NCI-H2196 (cell line): ENCODE measurements at regions not wholly inside any gene's neighbourhood (a gene's known extent, or its start where the extent isn't known, plus 50 kb on each side); places are given as distances from the start of the nearest gene placed in this dataset.
"Not testable (repeated sequence)": the region's sequence is repeated elsewhere in the genome, so short reads cannot be mapped to it uniquely, and the experiment has no call there.

ENCODE experiments used
- DNase-seq: peaks from one replicate; lab custom pipeline; 2025; ENCODE audit not compliant: unreplicated experiment; lab: John Stamatoyannopoulos, UW

DNA sequence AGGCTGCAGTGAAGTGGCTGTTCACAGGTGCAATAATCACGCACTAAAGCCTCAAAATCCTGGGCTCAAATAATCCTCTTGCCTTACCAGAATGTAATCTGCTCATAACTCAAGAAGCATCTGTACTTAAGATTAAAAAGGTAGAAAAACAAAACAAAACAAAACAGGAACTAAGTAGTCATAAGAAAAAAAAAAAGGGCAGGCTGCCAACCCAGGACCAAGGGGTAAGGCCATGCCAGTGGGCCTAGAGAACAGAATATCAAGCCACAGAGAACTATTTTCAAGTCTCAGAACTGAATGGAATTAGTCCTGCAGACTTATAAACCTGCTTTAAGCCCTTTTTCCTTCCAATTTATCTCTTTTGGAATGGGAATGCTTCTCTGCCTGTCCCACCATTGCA is 64.8 kb upstream of the TBC1D3K start:
- DNase-seq, result no peak

DNA sequence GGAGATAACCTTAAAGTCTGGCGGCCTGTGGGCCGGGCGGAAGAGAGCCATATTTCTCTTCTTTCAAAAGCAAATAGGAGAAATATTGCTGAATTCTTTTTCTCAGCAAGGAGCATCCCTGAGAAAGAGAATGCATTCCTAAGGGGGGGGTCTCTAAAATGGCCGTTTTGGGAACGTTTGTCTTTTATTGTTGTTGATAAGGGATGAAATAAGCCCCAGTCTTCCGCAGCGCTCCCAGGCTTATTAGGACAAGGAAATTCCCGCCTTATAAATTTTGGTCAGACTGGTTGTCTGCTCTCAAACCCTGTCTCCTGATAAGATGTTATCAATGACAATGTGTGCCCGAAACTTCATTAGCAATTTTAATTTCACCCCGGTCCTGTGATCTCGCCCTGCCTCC is 65.8 kb upstream of the TBC1D3K start:
- DNase-seq, result not testable (repeated sequence)

DNA sequence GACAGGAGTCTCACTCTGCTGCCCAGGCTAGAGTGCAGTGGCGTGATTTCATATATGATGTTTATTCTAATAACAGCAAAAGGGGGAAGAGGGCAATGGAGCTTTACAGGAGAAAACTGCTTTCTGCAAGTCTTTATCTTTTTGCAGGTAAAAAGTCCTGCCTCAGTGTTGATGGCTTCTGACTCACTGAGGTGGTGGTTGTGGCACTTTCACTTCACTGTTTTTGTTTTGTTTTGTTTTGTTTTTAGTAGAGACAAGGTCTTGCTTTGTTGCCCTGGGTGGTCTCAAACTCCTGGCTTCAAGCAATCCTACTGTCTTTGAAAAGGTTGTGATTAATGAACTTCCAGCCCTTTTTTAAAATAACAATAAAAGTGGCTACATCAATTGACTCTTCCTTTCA is 68.0 kb upstream of the TBC1D3K start:
- no peak for DNase-seq

DNA sequence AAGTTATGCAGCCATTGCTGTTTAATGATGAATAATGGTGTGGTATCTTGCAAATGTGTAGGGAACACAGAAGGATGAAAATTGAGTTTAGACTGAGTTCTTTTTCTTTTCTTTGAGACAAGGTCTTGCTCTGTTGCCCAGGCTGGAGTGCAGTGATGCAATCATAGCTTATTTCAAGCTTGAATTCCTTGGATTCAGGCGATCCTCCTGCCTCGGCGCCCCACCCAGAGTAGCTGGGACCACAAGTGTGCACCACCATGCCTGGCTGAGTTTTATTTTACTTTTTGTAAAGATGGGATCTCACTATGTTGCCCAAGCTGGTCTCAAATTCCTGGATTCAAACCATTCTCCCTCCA is 74.6 kb upstream of the TBC1D3K start:
- DNase-seq, result no peak

DNA sequence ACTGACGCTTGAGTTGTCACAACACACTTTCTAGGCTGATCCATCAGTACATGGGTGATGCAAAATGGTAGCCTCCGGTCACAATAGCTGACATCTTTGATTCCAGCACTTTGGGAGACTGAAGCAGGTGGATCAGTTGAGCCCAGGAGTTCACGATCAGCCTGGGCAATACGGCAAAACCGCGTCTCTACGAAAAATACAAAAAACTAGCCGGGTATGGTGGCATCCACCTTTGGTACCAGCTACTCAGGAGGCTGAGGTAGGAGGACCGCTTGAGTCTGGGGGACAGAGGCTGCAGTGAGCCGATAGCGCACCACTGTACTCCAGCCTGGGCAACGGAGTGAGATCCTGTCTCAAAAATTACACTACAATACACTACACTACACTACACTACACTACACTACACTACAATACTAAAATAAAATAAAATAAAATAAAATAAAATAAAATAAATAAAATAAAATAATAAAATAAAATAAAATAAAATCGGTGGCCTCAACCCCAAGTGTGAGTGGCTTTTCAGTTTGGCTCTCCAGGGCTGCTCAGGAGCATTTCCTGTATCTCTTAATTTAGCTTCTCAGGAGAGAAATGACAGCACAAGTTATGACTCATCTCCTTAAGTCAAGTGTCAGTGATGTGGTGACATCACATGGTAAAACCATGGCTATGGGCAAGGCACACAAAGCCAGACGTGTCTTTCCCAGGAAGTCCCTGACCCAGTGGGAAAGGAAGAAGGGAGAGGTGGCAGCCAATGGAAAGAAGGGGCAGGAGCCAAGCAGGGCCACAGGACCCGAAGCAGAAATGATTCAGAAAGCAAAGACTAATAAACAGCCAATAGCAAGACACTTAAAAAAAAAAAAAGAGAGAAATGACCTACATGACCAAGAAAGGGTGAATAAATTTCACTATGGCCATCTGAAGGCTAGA is 75.3 kb upstream of the TBC1D3K start:
- DNase-seq, result no peak

DNA sequence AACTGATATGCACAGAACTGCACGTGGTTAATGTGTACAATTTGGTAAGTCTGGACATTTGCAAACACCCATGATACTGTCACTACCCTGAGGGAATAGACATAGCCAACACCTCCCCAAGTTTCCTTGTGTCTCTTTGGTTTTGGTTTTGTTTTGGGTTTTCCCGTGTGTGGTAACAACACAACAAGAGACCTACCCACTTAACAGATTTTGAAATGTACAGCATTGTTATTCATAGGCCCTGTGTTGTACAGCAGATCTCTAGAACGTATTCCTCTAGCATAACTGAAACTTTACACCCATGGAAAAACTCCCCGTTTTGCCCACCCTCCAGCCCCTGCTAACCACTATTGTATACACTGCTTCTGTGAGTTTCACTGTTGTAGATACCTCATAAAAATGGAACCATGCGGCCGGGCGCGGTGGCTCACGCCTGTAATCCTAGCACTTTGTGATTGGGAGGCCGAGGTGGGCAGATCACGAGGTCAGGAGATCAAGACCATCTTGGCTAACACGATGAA is 76.3 kb upstream of the TBC1D3K start:
- DNase-seq, result no peak

DNA sequence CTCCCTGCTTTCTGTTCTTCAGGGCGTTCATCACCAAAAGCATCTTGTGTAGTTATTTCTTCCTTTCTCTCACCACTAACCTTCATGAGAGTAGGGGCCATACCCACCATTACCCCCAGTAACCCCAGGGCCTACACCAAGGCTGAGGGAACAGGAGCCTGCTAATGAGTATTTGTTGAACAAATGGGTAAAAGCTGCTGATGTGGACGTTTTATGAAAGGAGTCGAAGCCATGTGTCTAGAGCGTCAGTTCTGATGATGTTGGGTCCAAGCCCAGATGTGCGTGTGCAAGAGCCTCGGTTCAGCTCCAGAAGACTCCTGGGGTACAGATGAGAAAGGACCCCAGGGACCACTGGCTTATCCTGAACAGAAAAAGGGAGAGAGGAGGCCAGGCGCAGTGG is 77.1 kb upstream of the TBC1D3K start:
- DNase-seq, result no peak

DNA sequence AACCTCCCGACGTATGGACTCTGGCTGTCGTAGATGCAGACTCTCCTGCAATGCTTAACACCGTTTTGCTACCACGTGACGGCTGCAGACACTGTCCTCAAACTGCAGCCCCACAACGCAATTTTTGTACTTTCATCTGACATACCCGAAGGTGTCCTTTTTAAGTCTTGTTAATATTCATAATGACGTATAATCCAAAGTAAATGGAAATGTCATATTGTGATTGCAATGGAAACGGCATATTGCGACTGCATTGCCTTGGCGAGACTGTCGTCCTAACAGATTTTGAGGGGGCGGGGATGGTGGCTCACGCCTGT is 79.3 kb upstream of the TBC1D3K start:
- DNase-seq, result no peak

DNA sequence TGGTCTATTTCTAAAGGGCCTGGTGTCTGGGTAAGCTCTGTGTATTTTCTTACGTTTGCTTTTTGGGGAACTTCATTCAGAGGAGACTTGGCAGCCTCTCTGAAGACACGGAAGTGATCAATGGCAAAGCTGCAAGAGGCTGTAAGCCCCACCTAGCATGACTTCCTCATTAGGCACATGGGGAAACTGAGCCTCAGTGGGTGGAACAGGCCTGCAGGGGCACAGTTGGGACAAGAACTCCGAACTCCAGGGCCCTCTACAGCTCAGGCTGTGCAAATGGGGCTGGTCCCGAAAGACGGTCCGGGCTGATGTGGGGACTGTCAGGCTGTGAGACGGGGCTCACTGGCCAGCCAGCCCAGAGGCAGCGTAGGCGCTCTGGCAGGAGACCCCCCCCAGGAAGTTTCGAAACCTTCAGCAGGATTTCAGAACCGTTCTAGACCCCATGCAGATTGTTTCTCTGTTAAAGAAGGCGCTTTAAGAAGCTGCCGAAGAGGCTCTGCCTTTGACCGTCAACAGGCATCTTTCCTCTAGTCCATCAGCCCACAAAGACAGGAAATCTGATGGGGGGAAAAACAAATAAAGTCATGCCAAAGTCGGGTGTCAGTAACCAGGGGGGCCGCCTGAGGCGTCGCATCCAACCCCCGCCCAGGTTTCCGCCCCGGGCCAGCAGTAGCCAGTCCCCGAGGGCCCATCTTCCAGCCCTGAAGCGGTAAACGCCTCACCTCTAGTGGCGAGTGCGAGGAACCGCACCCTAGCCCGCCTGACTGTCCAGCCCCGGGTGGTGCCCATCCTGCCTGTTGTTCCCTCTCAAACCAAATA is 79.8 kb upstream of the TBC1D3K start:
- DNase-seq, result no peak

DNA sequence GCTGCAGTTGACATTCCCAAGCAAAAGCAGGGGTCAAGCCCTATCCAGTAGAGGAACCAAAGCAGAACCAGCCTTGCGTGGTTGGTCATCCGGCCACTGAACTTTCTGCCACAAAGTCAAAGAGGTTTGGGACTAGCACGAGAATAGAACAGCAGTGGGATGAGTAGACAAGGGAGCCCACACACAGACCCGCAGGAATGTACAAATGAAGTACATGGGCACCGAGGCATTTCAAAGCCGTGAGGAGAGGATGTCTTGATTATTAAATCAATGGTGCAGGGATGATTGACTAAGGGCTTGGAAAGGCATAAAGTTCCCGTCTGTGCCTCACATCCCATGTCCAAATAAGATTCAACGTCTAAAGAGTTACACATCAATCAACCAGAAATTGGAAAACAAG is 81.8 kb upstream of the TBC1D3K start:
- no peak for DNase-seq

DNA sequence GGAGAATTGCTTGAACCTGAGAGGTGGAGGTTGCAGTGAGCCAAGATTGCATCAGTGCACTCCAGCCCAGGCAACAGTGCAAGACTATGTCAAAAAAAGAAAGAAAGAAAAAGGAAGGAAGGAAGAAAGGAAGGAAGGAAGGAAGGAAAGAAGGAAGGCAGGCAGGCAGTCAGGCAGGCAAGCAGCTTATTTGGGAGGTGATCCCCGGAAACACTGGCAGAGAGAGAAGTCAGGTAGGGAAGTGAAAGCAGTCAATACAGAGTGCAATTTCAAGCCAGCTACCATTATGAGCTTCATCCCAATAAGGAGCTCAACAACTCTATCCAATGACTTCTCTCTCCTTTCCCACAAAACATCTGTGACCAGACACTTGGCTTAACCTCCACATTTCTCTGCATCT is 83.0 kb upstream of the TBC1D3K start:
- no peak for DNase-seq

DNA sequence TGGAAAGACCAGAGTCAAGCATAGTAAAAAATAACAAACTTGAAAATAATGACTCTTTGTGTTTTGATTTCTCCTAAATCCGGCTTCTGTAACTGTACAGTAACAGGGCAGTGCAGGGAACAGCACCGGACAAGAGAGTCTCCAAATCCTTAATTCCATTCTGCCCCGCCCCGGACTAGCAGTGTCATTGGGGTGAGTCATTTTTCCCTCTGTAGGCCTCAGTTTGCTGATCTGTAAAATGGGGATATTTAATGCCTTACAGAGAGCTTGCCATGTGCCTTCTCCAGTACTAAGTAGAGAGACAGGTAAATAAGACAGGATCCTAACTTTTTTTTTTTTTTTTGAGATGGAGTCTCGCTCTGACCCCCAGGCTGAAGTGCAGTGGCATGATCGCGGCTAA is 83.6 kb upstream of the TBC1D3K start:
- DNase-seq, result no peak

DNA sequence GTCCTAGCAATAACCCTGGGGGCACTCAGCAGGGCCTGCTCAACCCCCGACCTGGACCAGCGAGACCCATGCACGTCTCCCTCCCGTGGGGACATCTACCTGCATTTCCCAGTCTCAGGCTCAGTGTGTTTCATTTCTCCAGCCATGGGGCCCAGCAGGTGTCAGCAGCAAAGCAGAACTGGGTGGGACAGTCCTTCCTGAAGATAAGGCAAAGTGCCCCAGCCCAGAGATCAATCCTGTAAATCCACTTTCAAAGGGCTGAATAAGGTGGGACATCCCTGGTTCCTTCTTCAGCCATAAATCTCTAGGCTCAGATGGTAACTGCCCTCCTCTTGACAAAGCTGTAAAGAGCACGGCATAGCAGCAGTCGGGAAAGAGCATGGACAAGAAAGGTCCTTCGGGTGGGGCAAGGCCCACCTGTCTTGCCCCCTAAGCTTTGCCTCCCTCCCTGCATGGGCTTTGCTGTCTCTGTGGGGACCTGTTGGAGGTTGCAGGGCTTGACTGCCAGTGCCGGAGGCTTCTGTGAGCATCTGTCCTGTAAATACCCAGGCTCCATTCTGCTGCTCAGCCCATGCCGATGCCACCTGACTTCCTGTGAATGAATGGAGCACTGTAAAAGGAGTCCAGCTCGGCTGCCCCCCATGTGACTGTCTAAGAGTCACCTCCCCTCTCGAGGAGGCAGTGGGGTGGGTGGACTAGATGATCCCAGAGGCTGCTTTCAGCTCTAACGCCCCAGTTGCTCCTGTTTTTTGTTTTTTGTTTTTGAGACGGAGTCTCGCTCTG is 84.8 kb upstream of the TBC1D3K start:
- no peak for DNase-seq

DNA sequence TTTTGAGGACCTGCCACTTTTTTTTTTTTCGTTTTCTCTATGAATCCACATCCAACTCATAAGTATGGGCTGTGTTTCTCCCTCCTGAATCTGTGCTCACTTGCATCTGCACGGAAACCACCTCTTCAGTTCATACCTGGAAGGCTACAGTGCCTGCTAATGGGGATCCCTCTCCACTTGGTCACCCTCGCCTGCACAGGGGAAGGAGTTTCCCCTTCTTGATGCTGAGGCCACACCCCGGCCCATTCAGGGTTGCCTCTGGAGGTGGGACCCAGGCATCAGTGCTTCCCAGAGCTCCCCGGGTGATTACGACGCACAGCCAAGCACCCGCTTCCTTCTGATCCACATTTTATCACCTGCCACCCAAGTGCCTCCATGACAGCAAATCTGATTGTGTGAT is 85.9 kb upstream of the TBC1D3K start:
- no peak for DNase-seq

DNA sequence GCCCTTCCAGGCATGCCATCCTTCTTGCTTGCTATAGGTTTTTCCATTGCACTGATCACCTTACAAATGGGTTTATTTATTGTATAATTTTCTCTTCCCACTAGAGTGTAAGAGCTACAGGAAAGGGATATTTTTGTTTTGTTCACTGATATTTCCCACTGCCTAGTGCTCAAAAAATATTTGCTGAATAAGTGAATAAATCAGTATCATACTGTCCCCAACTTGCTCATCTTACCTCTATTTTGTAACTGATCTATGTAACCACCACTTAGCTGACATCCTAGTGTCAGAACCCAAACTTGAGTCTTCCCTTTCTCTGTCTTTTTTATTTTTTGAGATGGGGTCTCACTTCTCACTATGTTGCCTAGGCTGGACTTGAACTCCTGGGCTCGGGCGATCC is 87.6 kb upstream of the TBC1D3K start:
- DNase-seq, result no peak

DNA sequence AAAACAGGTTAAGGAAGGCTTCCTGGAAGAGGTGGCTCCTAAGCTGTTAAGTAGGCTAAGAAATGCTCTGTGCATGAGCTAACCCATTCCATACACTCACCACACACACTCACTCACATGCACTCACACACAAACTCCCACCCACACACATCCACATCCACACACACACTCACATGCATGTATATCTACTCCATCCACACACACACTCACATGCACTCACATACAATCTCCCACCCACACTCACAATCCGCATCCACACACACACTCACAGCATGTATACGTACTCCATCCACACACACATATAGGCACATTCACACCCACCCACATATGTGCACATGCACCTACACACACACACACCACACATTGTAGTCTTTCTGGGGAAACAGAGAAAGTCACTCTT is 89.3 kb upstream of the HNF1B start:
- DNase-seq, result no peak

DNA sequence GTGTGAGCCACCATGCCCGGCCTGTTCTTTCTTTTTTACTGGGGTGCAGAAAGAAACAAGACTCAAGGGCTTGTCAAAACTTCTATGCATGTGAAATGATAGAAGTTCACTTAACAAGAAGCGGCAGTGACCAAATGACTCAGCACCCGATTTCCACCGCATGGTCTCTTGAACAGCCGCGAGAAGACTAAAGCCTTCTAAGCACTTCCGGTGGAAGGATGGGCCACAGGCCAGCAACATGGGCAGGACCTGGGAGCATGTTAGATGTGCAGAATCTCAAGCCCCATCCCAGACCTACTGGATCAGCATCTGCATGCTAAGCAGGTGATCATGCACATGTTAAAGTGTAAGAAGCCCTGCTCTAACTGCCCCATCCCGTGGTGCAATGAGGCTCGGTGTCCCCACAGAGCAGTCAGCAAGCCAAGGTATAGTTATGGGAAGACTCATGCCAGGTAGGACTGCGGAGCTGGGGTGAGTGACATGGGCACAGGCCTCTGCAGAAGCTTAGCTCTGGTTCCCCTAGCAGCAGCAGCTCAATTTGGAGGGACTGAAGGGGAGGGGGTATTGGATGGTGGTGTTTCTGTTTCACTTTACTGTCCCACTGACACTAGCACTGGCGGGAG is 88.5 kb upstream of the HNF1B start:
- no peak for DNase-seq

DNA sequence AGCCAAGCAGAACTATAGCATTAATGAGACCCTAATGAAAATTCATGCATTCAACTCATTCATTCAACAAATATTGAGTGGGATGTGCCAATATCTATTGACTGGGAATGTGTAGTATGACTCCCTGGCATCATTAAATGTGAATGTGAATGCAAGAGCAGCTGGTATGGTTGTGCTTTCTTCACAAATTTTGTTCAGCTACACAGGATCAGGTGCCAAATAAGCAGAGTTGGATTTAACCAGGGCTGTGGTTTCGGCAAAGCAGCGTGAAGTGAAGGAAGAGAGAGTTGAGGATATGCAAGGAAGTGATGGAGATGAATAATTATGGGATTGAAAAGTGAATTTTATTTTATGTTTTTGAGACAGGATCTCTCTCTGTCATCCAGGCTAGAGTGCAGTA is 87.1 kb upstream of the HNF1B start:
- no peak for DNase-seq

DNA sequence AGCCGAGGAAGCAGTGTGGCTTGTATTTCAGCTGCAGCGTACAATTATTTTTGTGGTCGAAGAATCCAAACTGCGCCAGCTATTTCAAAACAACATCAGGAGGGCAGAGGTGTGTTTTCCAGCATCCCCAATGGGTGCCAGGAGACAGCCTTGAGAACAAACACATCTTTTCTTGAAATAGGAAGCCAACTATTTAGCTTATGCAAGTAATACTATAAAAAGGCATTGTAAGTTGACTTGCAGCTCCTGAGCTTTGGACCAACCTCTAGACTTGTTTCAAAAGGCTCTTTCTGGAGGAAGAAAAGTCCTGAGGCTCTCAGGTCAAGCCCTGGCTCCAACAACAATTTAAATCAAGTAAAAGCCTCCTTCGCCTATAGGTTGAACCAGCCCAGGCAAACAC is 86.6 kb upstream of the HNF1B start:
- DNase-seq, result no peak

DNA sequence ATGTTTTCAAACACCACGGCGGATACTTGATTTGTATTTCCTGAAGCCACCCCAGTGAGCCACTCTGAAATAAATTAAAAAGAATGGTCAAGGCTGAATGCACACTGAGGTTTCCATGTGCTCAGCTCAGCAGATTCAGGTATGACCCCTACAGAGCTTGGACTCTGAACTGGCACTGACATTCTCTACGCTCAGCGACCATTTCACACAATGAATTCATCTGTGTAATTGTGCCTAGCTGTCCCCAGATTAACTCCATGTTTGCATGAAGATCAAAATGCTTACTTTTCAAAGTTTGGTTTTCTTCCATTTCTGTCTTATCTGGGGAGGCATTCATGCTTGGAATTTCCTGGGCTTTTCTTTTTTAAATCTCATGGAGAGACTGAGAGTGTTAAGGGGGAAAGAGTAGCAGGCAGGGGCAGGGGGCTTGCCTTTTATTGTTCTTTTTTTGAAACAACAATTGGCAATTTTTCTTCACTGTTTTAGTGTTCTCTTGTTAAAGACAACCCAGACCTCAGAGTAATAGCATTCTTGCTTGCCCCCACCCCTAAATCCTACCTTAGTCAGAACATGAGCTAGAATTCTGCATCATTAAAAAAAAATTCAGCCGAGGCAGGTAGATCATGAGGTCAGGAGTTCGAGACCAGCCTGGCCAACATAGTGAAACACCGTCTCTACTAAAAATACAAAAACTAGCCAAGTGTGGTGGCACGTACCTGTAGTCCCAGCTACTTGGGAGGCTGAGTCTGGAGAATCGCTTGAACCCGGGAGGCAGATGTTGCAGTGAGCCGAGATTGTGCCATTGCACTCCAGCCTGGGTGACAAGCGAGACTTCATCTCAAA is 85.5 kb upstream of the HNF1B start:
- DNase-seq, result no peak
